BJ (cell line): ENCODE measurements at regions not wholly inside any gene's neighbourhood (a gene's known extent, or its start where the extent isn't known, plus 50 kb on each side); places are given as distances from the start of the nearest gene placed in this dataset.

Experiments used
- CTCF ChIA-PET: fragments of 350-600 bp; formaldehyde crosslinking; extraction: SDS; loops from one replicate; lab custom pipeline; 2021; ENCODE audit warnings: antibody characterized with exemption, inconsistent platforms; lab: Yijun Ruan, JAX
- POLR2A ChIA-PET: fragments of 300-600 bp; sonication (Branson Sonifier 250); formaldehyde crosslinking; extraction: SDS; loops from one replicate; lab custom pipeline; 2021; ENCODE audit warnings: antibody characterized with exemption; lab: Charles Lee
- DNase-seq: peaks from one replicate; pipeline ENCODE4 v3.0.0-alpha.2; 2011; ENCODE audit warnings: low read depth
- H3K27me3 ChIP-seq: 2 replicates; pipeline ENCODE4 v1.6.0; 2011; ENCODE audit warnings: low read length; ENCODE audit not compliant: control insufficient read depth, insufficient read depth
- H3K36me3 ChIP-seq: 2 replicates; pipeline ENCODE4 v1.5.1; 2011; ENCODE audit warnings: low read length; ENCODE audit not compliant: control insufficient read depth, insufficient read depth
- H3K4me3 ChIP-seq: 2 replicates; pipeline ENCODE4 v1.5.1; 2011; ENCODE audit warnings: low read depth, mild to moderate bottlenecking, control low read depth, low read length
- TF ChIP-seq, protein P1 (sequence below): IDR thresholded peaks from 2 replicates; pipeline ENCODE4 v1.5.1; 2011; ENCODE audit warnings: low read depth, mild to moderate bottlenecking, control low read depth, inconsistent platforms, low read length, moderate library complexity; ENCODE audit not compliant: insufficient read depth

GRCh38 chr10:60998932-60999331, 54.9 kb upstream of the RHOBTB1 start:
- TF ChIP-seq, protein P1, sequence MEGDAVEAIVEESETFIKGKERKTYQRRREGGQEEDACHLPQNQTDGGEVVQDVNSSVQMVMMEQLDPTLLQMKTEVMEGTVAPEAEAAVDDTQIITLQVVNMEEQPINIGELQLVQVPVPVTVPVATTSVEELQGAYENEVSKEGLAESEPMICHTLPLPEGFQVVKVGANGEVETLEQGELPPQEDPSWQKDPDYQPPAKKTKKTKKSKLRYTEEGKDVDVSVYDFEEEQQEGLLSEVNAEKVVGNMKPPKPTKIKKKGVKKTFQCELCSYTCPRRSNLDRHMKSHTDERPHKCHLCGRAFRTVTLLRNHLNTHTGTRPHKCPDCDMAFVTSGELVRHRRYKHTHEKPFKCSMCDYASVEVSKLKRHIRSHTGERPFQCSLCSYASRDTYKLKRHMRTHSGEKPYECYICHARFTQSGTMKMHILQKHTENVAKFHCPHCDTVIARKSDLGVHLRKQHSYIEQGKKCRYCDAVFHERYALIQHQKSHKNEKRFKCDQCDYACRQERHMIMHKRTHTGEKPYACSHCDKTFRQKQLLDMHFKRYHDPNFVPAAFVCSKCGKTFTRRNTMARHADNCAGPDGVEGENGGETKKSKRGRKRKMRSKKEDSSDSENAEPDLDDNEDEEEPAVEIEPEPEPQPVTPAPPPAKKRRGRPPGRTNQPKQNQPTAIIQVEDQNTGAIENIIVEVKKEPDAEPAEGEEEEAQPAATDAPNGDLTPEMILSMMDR = no peak
- ChIA-PET CTCF (no interaction called here), POLR2A (no interaction called here)
- Histone ChIP-seq H3K36me3 (no peaks in the 10 kb centered on the region), H3K4me3 (no peak overlapping the region), H3K27me3 (peaks cover 2% of the 10 kb centered on the region)
- no peak for DNase-seq

DNA sequence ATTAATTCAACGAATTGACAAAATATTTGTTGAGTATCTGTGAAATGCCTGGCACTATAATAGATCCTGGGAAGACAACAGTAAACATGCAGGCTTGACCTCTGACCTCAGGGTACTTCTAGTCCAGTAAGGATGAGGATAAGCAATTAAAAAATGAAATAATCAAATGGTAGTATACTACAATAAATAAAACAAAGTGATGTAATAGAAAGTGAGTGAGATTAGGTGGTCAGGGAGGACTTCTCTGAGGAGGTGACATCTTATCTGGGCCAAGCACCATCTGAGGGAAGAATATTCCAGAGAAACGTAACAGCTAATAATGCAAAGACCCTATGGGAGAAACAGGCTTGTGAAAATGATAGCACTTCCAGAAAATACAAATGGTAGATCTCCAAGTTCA, 50.1 kb upstream of the RHOBTB1 start:
- Histone ChIP-seq H3K4me3 (no peak overlapping the region), H3K27me3 (no peaks in the 10 kb centered on the region), H3K36me3 (no peaks in the 10 kb centered on the region)
- ChIA-PET CTCF (no interaction called here), POLR2A (interaction anchor here (0.5 kb wide), 1 partner anchor 86 kb away, joined by 5 read pairs; no protein-coding TSS in a partner anchor)
- DNase-seq = no peak
- TF ChIP-seq, protein P1 = no peak
